ENCODE measurements at regions not wholly inside any gene's neighbourhood (a gene's known extent, or its start where the extent isn't known, plus 50 kb on each side); places are given as distances from the start of the nearest gene placed in this dataset.

DNA sequence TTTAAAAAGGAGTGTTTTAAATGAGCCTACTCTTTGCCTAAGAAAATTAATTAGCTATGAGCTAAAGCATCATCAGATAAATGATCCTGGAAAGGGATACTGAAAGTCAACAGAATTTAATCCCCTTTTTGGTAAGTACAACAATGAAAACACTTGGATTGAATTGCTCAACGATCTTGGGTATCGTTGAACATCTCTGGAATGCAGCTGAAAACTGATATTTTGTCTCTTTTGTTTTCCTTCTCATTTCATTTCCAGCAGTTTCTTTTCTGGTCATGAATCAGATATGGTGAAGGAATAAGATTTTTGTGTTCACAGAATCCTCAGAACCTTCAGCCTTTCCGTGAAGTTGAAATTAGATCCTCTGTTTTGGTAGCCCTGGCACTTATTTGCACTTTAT, 771.2 kb downstream of the FSCB start:
- DNase-seq (ENCODE audit: low read depth, low spot score) (no peak), ATAC-seq (no peak)
- TF ChIP-seq TCF7L2 (IDR thresholded peaks at IDR 0.05; ENCODE audit: low read depth, low read length) (no peak), CTCF (IDR thresholded peaks at IDR 0.05) (no peak), POLR2AphosphoS5 (IDR thresholded peaks at IDR 0.05; ENCODE audit: low read depth, low read length) (no peak), SIN3A (IDR thresholded peaks at IDR 0.05; ENCODE audit: borderline replicate concordance, insufficient read depth, low read depth, low read length) (no peak)
- TF ChIP-seq, protein P1, sequence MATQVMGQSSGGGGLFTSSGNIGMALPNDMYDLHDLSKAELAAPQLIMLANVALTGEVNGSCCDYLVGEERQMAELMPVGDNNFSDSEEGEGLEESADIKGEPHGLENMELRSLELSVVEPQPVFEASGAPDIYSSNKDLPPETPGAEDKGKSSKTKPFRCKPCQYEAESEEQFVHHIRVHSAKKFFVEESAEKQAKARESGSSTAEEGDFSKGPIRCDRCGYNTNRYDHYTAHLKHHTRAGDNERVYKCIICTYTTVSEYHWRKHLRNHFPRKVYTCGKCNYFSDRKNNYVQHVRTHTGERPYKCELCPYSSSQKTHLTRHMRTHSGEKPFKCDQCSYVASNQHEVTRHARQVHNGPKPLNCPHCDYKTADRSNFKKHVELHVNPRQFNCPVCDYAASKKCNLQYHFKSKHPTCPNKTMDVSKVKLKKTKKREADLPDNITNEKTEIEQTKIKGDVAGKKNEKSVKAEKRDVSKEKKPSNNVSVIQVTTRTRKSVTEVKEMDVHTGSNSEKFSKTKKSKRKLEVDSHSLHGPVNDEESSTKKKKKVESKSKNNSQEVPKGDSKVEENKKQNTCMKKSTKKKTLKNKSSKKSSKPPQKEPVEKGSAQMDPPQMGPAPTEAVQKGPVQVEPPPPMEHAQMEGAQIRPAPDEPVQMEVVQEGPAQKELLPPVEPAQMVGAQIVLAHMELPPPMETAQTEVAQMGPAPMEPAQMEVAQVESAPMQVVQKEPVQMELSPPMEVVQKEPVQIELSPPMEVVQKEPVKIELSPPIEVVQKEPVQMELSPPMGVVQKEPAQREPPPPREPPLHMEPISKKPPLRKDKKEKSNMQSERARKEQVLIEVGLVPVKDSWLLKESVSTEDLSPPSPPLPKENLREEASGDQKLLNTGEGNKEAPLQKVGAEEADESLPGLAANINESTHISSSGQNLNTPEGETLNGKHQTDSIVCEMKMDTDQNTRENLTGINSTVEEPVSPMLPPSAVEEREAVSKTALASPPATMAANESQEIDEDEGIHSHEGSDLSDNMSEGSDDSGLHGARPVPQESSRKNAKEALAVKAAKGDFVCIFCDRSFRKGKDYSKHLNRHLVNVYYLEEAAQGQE (IDR thresholded peaks at IDR 0.05; ENCODE audit: insufficient read depth in 1 of 2, low read depth in 2 of 2, low read length in 1 of 2), result no peak
- Histone ChIP-seq H3K4me1 (ENCODE audit: control insufficient read depth, insufficient read depth, low read length) (no peaks in the 10 kb centered on the region), H3K4me3 (ENCODE audit: low read depth in 2 of 2, low read length in 2 of 2) (no peak overlapping the region), H3K27ac (ENCODE audit: low read length) (no peak overlapping the region), H3K36me3 (ENCODE audit: control insufficient read depth, insufficient read depth, low read length) (no peaks in the 10 kb centered on the region; the same call in 1 of the 2 replicates), H3K27me3 (ENCODE audit: control insufficient read depth, insufficient read depth, low read length) (no peaks in the 10 kb centered on the region), H3K9me3 (ENCODE audit: control insufficient read depth, insufficient read depth, low read depth, low read length) (no peaks in the 10 kb centered on the region)
- in situ Hi-C loops (cut with HindIII; ENCODE audit: low pct_unique_long_range_greater_than_20kb, low sequenced_read_pairs) (no loop called here), intact Hi-C loops (cut with micrococcal nuclease; ENCODE audit: unreplicated experiment) (no loop called here)
- POLR2A ChIA-PET, result no interaction called here
- CTCF ChIA-PET, result no interaction called here
- no TSS peak for BruUV-seq (replicated peaks)

- H3K27ac ChIP-seq (ENCODE audit: low read length), result no peak overlapping the region
- no peaks in the 10 kb centered on the region for H3K36me3 ChIP-seq (ENCODE audit: control insufficient read depth, insufficient read depth, low read length)
- POLR2A ChIA-PET, result no interaction called here
- no peak overlapping the region for H3K4me3 ChIP-seq (ENCODE audit: low read depth in 2 of 2, low read length in 2 of 2)
- in situ Hi-C loops (cut with HindIII; ENCODE audit: low pct_unique_long_range_greater_than_20kb, low sequenced_read_pairs), result no loop called here
- no peak for TF ChIP-seq POLR2AphosphoS5 (IDR thresholded peaks at IDR 0.05; ENCODE audit: low read depth, low read length)
- no peak for TF ChIP-seq CTCF (IDR thresholded peaks at IDR 0.05)
- TF ChIP-seq TCF7L2 (IDR thresholded peaks at IDR 0.05; ENCODE audit: low read depth, low read length), result no peak
- no peak for TF ChIP-seq SIN3A (IDR thresholded peaks at IDR 0.05; ENCODE audit: borderline replicate concordance, insufficient read depth, low read depth, low read length)
- TF ChIP-seq, protein P1 (IDR thresholded peaks at IDR 0.05; ENCODE audit: insufficient read depth in 1 of 2, low read depth in 2 of 2, low read length in 1 of 2), result no peak
- DNase-seq (ENCODE audit: low read depth, low spot score) (no peak), ATAC-seq (no peak)
- no peaks in the 10 kb centered on the region for H3K4me1 ChIP-seq (ENCODE audit: control insufficient read depth, insufficient read depth, low read length)
- intact Hi-C loops (cut with micrococcal nuclease; ENCODE audit: unreplicated experiment), result no loop called here
- no TSS peak for BruUV-seq (replicated peaks)
- no peaks in the 10 kb centered on the region for H3K27me3 ChIP-seq (ENCODE audit: control insufficient read depth, insufficient read depth, low read length)
- no peaks in the 10 kb centered on the region for H3K9me3 ChIP-seq (ENCODE audit: control insufficient read depth, insufficient read depth, low read depth, low read length)
- CTCF ChIA-PET, result no interaction called here
Observed at GRCh38 chr14:43729143-43729542, 777.9 kb downstream of the FSCB start.

All from Panc1 (cell line).